NCI-H1436 treated with DMSO at 0.1 percent for 48 hours (cell line): ENCODE measurements at regions not wholly inside any gene's neighbourhood (a gene's known extent, or its start where the extent isn't known, plus 50 kb on each side); places are given as distances from the start of the nearest gene placed in this dataset.

ENCODE experiments used
- DNase-seq: peaks from one replicate; lab custom pipeline; 2025; lab: John Stamatoyannopoulos, UW

GRCh38 chr14:87049950-87050349 is 943.0 kb downstream of the GALC start:
- peak; percentile 27 for DNase-seq

GRCh38 chr14:87046960-87047359 is 946.0 kb downstream of the GALC start:
- DNase-seq = no peak

- DNase-seq = no peak
These were observed 947.0 kb downstream of the GALC start for GRCh38 chr14:87045956-87046355.

- no peak for DNase-seq
These were observed 947.7 kb downstream of the GALC start for GRCh38 chr14:87045246-87045645.

- DNase-seq = no peak
These were observed 948.2 kb downstream of the GALC start for GRCh38 chr14:87044807-87045206.

GRCh38 chr14:87043667-87044200 is 949.2 kb downstream of the GALC start:
- no peak for DNase-seq

- no peak for DNase-seq
These were observed 950.6 kb downstream of the GALC start for GRCh38 chr14:87042354-87042753.

- no peak for DNase-seq
These were observed 951.5 kb downstream of the GALC start for GRCh38 chr14:87041290-87042020.

- DNase-seq = no peak
These were observed 958.3 kb downstream of the GALC start for GRCh38 chr14:87034680-87035079.

- DNase-seq = no peak
These were observed 962.8 kb downstream of the GALC start for GRCh38 chr14:87030197-87030596.

GRCh38 chr14:87020106-87020505 is 972.9 kb downstream of the GALC start:
- DNase-seq = peak; percentile 37

GRCh38 chr14:87018294-87018693 is 974.7 kb downstream of the GALC start:
- DNase-seq = no peak

- DNase-seq = no peak
These were observed 975.6 kb downstream of the GALC start for GRCh38 chr14:87017335-87017734.

- DNase-seq = no peak
These were observed 978.1 kb downstream of the GALC start for GRCh38 chr14:87014856-87015255.

- DNase-seq = no peak
These were observed 979.4 kb downstream of the GALC start for GRCh38 chr14:87013583-87013982.

- DNase-seq = no peak
These were observed 984.0 kb downstream of the GALC start for GRCh38 chr14:87008965-87009364.

GRCh38 chr14:87005280-87005679 is 987.7 kb downstream of the GALC start:
- no peak for DNase-seq

- DNase-seq = no peak
These were observed 990.2 kb downstream of the GALC start for GRCh38 chr14:87002776-87003175.

GRCh38 chr14:87001333-87001732 is 991.6 kb downstream of the GALC start:
- DNase-seq = no peak

- no peak for DNase-seq
These were observed 992.9 kb downstream of the GALC start for GRCh38 chr14:87000081-87000480.

GRCh38 chr14:86999036-86999435 is 993.9 kb downstream of the GALC start:
- DNase-seq = no peak

- DNase-seq = no peak
These were observed 995.7 kb downstream of the GALC start for GRCh38 chr14:86997271-86997670.

GRCh38 chr14:86990396-86990795 is 1002.6 kb downstream of the GALC start:
- DNase-seq = no peak

GRCh38 chr14:86989285-86989684 is 1003.7 kb downstream of the GALC start:
- DNase-seq = peak; percentile 63
